HL-60 (cell line): ENCODE measurements at regions not wholly inside any gene's neighbourhood (a gene's known extent, or its start where the extent isn't known, plus 50 kb on each side); places are given as distances from the start of the nearest gene placed in this dataset.

Source experiments
- DNase-seq, 2 experiments: peaks; one replicate each; pipeline ENCODE4 v3.0.0-alpha.2; 2010 to 2020; ENCODE audit warnings: low read depth in 1 of 2, low spot score in 1 of 2
- H3K27ac ChIP-seq: fragments of 250-450 bp; sonication (Bioruptor Pico); replicated peaks from 2 replicates; pipeline ENCODE4 v1.5.1; 2020; ENCODE audit warnings: mild to moderate bottlenecking, moderate library complexity
- H3K27me3 ChIP-seq: fragments of 250-450 bp; sonication (Bioruptor Pico); 2 replicates; pipeline ENCODE4 v1.5.1; 2021; ENCODE audit warnings: mild to moderate bottlenecking, moderate library complexity; ENCODE audit not compliant: insufficient read depth, poor library complexity, severe bottlenecking
- H3K4me3 ChIP-seq: replicated peaks from 2 replicates; pipeline ENCODE4 v1.5.1; 2011; ENCODE audit warnings: mild to moderate bottlenecking, control low read depth, low read length; ENCODE audit not compliant: insufficient read depth
- GABPA ChIP-seq: IDR thresholded peaks from 2 replicates; pipeline ENCODE4 v1.6.1; 2012; ENCODE audit warnings: low read depth
- POLR2AphosphoS5 ChIP-seq: IDR thresholded peaks from 2 replicates; pipeline ENCODE4 v1.6.1; 2012; ENCODE audit warnings: low read depth
- SPI1 ChIP-seq: IDR thresholded peaks from 2 replicates; pipeline ENCODE4 v1.6.1; 2012; ENCODE audit warnings: low read depth, mild to moderate bottlenecking, borderline replicate concordance
- TF ChIP-seq, protein P1 (sequence below): IDR thresholded peaks from 2 replicates; pipeline ENCODE4 v1.6.1; 2012; ENCODE audit warnings: low read depth; ENCODE audit not compliant: insufficient replicate concordance
- TF ChIP-seq, protein P2 (sequence below): IDR thresholded peaks from one replicate; pipeline ENCODE4 v1.5.1; 2011; ENCODE audit warnings: low read length, control low read depth, inconsistent platforms; ENCODE audit not compliant: insufficient read depth

DNA sequence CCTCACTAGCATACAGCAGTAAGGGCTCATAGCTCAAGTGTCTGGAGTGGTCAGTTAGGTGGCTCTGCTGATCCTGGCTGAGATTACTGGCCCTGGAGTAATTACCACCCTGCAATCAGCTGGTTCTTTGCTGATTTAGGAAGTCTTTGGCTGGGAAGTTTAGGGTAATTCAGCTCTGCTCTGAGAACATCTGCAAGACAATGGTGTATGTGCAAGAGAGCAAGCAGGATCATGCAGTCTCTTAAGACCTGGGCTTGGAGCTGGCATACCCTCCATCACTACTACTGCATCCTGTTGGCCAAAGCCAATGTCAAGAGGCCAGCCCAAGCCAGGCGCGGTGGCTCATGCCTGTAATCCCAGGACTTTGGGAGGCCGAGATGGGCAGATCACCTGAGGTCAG, 159.0 kb downstream of the NDUFA12 start:
- no peak for DNase-seq
- Histone ChIP-seq H3K27me3 (no peaks in the 10 kb centered on the region), H3K27ac (no peak overlapping the region), H3K4me3 (no peak overlapping the region)
- TF ChIP-seq SPI1 (no peak), POLR2AphosphoS5 (no peak)
- TF ChIP-seq, protein P1, sequence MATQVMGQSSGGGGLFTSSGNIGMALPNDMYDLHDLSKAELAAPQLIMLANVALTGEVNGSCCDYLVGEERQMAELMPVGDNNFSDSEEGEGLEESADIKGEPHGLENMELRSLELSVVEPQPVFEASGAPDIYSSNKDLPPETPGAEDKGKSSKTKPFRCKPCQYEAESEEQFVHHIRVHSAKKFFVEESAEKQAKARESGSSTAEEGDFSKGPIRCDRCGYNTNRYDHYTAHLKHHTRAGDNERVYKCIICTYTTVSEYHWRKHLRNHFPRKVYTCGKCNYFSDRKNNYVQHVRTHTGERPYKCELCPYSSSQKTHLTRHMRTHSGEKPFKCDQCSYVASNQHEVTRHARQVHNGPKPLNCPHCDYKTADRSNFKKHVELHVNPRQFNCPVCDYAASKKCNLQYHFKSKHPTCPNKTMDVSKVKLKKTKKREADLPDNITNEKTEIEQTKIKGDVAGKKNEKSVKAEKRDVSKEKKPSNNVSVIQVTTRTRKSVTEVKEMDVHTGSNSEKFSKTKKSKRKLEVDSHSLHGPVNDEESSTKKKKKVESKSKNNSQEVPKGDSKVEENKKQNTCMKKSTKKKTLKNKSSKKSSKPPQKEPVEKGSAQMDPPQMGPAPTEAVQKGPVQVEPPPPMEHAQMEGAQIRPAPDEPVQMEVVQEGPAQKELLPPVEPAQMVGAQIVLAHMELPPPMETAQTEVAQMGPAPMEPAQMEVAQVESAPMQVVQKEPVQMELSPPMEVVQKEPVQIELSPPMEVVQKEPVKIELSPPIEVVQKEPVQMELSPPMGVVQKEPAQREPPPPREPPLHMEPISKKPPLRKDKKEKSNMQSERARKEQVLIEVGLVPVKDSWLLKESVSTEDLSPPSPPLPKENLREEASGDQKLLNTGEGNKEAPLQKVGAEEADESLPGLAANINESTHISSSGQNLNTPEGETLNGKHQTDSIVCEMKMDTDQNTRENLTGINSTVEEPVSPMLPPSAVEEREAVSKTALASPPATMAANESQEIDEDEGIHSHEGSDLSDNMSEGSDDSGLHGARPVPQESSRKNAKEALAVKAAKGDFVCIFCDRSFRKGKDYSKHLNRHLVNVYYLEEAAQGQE, result no peak
- TF ChIP-seq, protein P2, sequence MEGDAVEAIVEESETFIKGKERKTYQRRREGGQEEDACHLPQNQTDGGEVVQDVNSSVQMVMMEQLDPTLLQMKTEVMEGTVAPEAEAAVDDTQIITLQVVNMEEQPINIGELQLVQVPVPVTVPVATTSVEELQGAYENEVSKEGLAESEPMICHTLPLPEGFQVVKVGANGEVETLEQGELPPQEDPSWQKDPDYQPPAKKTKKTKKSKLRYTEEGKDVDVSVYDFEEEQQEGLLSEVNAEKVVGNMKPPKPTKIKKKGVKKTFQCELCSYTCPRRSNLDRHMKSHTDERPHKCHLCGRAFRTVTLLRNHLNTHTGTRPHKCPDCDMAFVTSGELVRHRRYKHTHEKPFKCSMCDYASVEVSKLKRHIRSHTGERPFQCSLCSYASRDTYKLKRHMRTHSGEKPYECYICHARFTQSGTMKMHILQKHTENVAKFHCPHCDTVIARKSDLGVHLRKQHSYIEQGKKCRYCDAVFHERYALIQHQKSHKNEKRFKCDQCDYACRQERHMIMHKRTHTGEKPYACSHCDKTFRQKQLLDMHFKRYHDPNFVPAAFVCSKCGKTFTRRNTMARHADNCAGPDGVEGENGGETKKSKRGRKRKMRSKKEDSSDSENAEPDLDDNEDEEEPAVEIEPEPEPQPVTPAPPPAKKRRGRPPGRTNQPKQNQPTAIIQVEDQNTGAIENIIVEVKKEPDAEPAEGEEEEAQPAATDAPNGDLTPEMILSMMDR, result no peak

DNA sequence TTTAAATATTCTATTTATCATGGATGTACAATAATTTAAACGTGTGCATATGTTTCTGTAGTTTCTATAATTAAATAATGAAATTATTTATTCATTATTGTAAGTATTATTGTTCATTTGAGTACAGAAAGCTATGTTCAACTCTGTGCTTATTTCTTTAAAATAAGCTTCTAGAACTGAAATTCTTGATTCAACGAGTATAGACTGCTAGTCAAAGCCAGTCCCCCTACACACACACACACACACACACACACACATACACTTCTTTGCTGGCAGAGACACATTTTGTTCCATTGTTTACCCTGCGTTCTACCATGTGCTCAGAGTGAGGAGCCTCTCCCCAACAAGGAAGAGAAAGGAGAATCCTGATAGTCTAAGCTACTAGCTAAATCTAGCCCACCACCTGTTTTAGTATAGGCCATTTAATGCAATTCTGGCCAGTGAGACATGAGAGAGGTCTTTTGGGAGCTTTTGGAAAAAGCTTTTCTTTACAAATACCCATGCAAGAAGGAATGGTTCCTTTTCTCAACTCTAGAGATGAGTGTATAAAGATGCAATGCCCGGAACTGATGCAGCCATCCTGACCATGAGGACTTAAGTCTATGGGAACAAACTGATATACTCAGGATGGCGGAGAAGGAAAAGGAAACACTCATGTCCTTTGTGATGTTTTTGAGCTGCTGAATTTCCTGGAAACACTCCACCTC, 161.4 kb downstream of the NDUFA12 start:
- Histone ChIP-seq H3K27ac (no peak overlapping the region), H3K27me3 (no peaks in the 10 kb centered on the region), H3K4me3 (no peak overlapping the region)
- TF ChIP-seq, protein P2, result no peak
- TF ChIP-seq POLR2AphosphoS5 (no peak), SPI1 (no peak), GABPA (no peak)
- TF ChIP-seq, protein P1, result no peak
- no peak for DNase-seq

DNA sequence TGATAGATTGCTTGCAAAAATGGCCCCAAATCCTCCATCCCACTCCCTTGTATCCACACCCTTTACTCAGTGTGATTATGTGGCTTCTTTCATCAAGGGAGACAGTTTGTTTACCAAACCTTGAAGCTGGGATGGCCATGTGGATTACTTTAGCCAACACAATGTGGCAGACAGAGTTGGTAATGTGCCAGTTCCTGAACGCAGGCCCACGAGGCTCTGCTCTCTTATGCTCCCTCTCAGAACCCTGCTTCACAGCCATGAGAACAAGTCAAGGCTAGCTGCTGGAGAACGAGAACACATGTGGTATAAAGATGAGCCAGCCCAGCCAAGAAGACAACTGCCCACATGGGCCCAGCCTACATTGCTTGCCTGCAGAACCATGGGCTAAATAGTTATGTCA, 162.3 kb downstream of the NDUFA12 start:
- no peak overlapping the region for H3K4me3 ChIP-seq
- no peak for TF ChIP-seq SPI1
- no peak for TF ChIP-seq GABPA
- TF ChIP-seq, protein P2, result no peak
- no peak for TF ChIP-seq POLR2AphosphoS5
- TF ChIP-seq, protein P1, result no peak
- no peak for DNase-seq
- no peak overlapping the region for H3K27ac ChIP-seq
- H3K27me3 ChIP-seq, result no peaks in the 10 kb centered on the region
